GM18502 (cell line): ENCODE measurements at regions not wholly inside any gene's neighbourhood (a gene's known extent, or its start where the extent isn't known, plus 50 kb on each side); places are given as distances from the start of the nearest gene placed in this dataset.
"Not testable (repeated sequence)": the region's sequence is repeated elsewhere in the genome, so short reads cannot be mapped to it uniquely, and the experiment has no call there.

Experiments
- ATAC-seq: cut with Tn5 transposase; IDR thresholded peaks from one replicate; pipeline ENCODE4 v1.9.1; 2021; ENCODE audit warnings: mild to moderate bottlenecking; ENCODE audit not compliant: unreplicated experiment, poor library complexity

GRCh38 chr5:145050181-145050580 is 785.0 kb downstream of the PRELID2 start:
- ATAC-seq: no peak

- no peak for ATAC-seq
Measured at GRCh38 chr5:145044970-145045369, 790.2 kb downstream of the PRELID2 start.

- ATAC-seq: no peak
Measured at GRCh38 chr5:145028626-145029025, 806.5 kb downstream of the PRELID2 start.

GRCh38 chr5:145027286-145027685 is 807.9 kb downstream of the PRELID2 start:
- ATAC-seq: no peak

- no peak for ATAC-seq
Measured at GRCh38 chr5:145025775-145026174, 809.4 kb downstream of the PRELID2 start.

- ATAC-seq: no peak
Measured at GRCh38 chr5:145015146-145015545, 820.0 kb downstream of the PRELID2 start.

GRCh38 chr5:145014109-145014508 is 821.0 kb downstream of the PRELID2 start:
- no peak for ATAC-seq

GRCh38 chr5:145010834-145011233 is 824.3 kb downstream of the PRELID2 start:
- ATAC-seq: no peak

- ATAC-seq: no peak
Measured at GRCh38 chr5:145008876-145009530, 826.1 kb downstream of the PRELID2 start.

- ATAC-seq: not testable (repeated sequence)
Measured at GRCh38 chr5:144994356-144994755, 823.7 kb downstream of the KCTD16 start.

GRCh38 chr5:144983101-144983500 is 812.4 kb downstream of the KCTD16 start:
- ATAC-seq: no peak

- ATAC-seq: no peak
Measured at GRCh38 chr5:144979516-144980264, 809.0 kb downstream of the KCTD16 start.

- no peak for ATAC-seq
Measured at GRCh38 chr5:144972317-144972716, 801.6 kb downstream of the KCTD16 start.

GRCh38 chr5:144971108-144971850 is 800.6 kb downstream of the KCTD16 start:
- no peak for ATAC-seq

GRCh38 chr5:144960296-144960695 is 789.6 kb downstream of the KCTD16 start:
- ATAC-seq: no peak

- peak; percentile 48 for ATAC-seq
Measured at GRCh38 chr5:144958002-144958401, 787.3 kb downstream of the KCTD16 start.

- ATAC-seq: no peak
Measured at GRCh38 chr5:144950996-144951395, 780.3 kb downstream of the KCTD16 start.

- ATAC-seq: no peak
Measured at GRCh38 chr5:144947023-144947422, 776.4 kb downstream of the KCTD16 start.

GRCh38 chr5:144945503-144945902 is 774.8 kb downstream of the KCTD16 start:
- no peak for ATAC-seq

GRCh38 chr5:144944936-144945335 is 774.3 kb downstream of the KCTD16 start:
- no peak for ATAC-seq

GRCh38 chr5:144941004-144941403 is 770.3 kb downstream of the KCTD16 start:
- no peak for ATAC-seq
